NCI-H1694 treated with DMSO at 0.1 percent for 48 hours (cell line): ENCODE measurements at regions not wholly inside any gene's neighbourhood (a gene's known extent, or its start where the extent isn't known, plus 50 kb on each side); places are given as distances from the start of the nearest gene placed in this dataset.
"Not testable (repeated sequence)": the region's sequence is repeated elsewhere in the genome, so short reads cannot be mapped to it uniquely, and the experiment has no call there.

Experiments used
- DNase-seq: peaks from one replicate; lab custom pipeline; 2025; lab: John Stamatoyannopoulos, UW

- DNase-seq, result no peak
These were observed 219.3 kb upstream of the HSF2 start for GRCh38 chr6:122180132-122180531.

- no peak for DNase-seq
These were observed 217.4 kb upstream of the HSF2 start for GRCh38 chr6:122182061-122182460.

- peak; percentile 1 for DNase-seq
These were observed 215.0 kb upstream of the HSF2 start for GRCh38 chr6:122184401-122184827.

DNA sequence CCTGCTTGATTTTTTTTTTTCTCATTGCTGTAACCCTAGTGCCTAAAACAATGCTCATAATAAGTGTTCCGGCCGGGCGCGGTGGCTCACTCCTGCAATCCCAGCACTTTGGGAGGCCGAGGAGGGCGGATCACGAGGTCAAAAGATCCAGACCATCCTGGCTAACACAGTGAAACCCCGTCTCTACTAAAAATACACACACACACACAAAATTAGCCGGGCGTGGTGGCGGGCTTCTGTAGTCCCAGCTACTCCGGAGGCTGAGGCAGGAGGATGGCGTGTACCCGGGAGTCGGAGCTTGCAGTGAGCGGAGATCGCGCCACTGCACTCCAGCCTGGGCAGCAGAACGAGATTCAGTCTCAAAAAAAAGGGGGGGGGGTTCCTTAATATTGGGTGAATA is 214.0 kb upstream of the HSF2 start:
- DNase-seq, result not testable (repeated sequence)

GRCh38 chr6:122187186-122187585 is 212.3 kb upstream of the HSF2 start:
- no peak for DNase-seq

- DNase-seq, result no peak
These were observed 200.5 kb upstream of the HSF2 start for GRCh38 chr6:122198922-122199321.

GRCh38 chr6:122200440-122200839 is 199.0 kb upstream of the HSF2 start:
- no peak for DNase-seq

GRCh38 chr6:122202576-122203137 is 196.8 kb upstream of the HSF2 start:
- DNase-seq, result no peak

GRCh38 chr6:122207061-122207460 is 192.4 kb upstream of the HSF2 start:
- no peak for DNase-seq

DNA sequence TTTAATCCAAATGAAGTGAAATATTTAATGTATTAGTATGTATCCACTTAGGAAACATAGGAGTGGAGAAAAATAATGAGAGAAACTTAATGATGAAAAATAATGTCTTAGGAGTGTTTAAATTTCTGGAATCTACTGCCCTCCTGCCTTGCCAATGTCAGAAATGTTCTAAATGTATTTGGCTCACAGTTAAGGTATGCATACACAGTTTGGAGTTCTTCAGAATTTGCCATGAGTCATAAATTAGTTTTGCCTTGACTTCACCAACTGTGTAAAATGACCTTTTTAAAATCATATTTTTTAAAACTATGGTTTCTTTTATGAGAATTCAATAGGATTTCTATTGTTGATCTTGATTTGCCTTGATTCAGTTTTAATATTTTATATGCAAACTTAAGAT is 191.7 kb upstream of the HSF2 start:
- no peak for DNase-seq

DNA sequence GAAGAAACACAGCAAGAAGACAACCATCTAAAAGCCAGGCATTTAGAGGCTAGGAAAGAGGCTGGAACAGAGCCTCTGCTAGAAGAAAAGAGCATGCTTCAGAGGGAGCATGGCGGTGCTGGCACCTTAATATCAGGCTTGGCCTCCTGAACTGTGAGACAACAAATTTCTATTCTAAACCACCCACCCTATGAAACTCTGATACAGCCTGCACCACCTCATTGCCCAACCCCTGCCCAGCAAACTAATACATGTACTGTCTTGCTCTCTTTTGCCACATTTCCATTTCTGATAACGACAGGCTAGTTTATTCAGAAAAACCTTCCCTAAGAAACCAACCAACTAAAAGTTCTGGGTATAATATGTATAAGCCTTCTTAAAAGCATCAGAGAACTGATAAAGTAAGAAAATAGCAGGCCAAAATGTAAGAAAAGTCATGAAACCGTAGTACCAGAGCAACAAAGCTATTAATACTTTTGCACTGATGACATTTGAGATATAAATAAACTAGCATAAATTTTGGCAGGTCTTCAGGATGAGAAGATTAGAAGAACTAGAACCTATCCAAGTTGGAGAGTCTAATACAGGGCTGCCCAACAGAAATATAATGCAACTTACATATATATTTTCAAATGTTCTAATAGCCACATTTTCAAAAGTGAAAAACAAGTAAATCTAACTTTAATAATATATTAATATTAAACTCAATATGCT is 184.7 kb upstream of the HSF2 start:
- DNase-seq, result no peak

- no peak for DNase-seq
These were observed 179.2 kb upstream of the HSF2 start for GRCh38 chr6:122220254-122220653.

GRCh38 chr6:122222761-122223160 is 176.7 kb upstream of the HSF2 start:
- no peak for DNase-seq

DNA sequence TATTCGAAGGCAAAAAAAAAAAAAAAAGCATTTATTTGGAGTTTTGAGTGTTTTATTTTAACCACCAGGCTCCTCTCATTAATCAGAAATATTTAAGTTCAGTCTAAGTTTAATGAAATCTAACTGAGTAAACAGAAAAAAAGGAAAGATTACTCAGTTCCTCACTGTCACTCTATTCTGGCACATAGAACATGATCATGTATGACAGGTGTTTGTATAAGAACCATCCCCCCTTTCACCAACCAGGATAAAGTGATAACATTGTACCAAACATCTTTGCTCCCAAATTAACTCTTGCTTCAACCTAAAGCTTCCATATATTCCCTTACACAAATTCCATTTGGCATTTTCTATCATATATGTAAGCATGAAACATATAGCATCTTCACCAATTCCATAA is 176.2 kb upstream of the HSF2 start:
- DNase-seq, result no peak

GRCh38 chr6:122238861-122239260 is 160.6 kb upstream of the HSF2 start:
- DNase-seq, result no peak

GRCh38 chr6:122246906-122247658 is 152.4 kb upstream of the HSF2 start:
- DNase-seq, result no peak

DNA sequence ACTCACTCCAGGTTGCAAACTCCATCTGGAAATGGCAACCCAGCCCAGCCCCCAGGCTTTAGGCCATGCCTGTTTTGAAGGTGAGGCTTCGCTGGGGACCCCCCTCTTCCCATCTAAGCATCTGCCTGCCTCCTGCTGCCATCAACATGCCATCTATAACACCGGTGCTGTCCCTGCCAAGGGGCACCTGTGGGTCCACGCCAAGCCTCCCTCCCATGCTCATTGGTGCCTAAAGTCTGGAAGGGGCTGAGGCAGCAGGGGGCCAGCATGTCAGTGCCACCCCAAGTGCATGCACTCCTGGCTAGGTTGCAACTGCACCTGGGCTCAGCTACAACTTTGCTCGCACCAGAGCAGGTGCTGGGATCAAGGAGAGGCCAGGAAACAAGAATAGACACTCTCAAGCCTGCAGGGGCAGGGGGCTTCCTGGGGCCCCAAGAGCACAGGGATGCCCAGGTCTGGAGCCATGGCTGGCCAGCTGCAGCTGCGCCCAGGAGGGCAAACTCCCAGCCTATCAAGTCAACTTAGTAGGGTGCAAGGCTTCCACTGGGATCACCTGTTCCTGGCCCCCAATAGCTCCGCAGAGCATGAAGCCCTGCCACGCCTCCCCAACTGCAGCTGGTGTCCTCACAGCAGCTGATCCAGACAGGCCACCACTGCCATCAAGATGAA is 151.3 kb upstream of the HSF2 start:
- DNase-seq, result no peak

DNA sequence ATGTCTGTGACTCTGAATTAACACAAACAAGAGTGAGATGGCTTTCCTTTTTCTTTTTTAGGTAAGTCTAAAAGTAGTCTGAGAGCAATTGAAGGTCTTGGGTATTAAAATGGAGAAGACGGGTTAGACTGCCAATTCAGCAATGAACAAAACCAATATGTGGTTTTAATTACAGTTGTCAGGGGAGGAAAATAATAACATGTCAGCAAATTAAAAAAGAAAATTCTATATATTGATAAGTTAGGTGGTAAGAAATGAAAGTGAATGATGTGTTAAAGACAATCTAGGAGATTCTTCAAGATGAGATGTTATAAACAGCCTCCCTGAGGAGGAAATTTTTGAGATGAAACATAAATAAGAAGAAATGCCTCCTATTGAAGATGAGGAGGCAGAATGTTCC is 150.6 kb upstream of the HSF2 start:
- DNase-seq, result no peak

- DNase-seq, result no peak
These were observed 140.6 kb upstream of the HSF2 start for GRCh38 chr6:122258839-122259238.

GRCh38 chr6:122264557-122264956 is 134.9 kb upstream of the HSF2 start:
- DNase-seq, result no peak

DNA sequence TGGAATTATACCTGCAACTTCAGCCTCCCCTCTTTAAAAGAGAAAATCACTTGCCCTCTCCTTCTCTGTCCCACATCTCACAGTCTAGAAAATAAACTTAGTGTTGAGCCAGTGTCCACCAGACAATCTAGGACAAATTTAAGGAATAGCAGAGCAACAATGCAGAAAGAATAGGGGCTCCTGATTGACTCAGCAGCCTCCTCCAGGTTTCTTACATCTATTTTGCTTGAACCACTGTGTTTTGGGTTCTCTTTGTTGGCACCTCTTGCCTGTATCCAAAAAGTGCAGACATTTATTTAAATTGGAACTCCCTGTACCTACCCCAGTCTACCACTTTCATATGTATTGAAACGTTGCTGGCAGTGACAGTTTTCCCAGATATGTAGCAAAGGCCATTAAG is 133.7 kb upstream of the HSF2 start:
- no peak for DNase-seq

DNA sequence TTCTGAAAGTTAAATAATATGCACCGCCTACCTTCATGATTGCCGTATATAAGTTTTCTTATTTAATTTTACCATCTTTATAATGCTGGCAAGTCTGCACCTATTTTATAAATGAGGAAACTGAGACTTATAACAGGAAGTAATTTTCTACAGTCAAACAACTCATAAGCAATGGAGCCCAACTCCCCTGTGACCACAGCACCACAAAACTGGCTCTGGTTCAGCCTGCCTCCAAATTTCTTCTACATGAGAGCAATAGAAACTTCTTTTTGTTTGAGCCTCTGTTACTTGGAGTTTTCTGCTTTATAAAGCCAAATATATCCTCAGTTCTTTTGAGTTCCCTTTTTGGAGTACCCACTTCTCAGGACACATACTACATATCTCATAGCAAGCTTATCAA is 131.1 kb upstream of the HSF2 start:
- no peak for DNase-seq

DNA sequence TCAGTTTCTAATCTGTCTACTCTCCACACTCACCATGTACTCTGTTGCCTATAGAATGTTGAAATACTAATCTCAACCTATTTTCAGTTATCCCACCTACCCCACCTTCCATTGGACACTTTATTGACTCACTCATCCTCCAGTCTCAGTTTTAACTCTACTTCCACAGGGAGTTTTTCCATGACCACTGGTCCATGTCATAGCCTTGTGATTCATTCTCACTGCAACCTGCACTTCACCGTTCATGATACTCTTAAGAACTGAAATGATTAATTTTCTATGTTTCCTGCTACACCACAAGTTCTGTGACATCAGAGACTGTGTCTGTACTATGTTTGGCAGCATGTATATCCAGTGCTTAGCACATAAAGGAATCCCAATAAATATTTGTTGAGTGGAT is 122.8 kb upstream of the HSF2 start:
- no peak for DNase-seq
